ENCODE measurements at regions not wholly inside any gene's neighbourhood (a gene's known extent, or its start where the extent isn't known, plus 50 kb on each side); places are given as distances from the start of the nearest gene placed in this dataset.

- TF ChIP-seq CTCF (IDR thresholded peaks at IDR 0.05) = no peak
- TF ChIP-seq USF1 (IDR thresholded peaks at IDR 0.05; ENCODE audit: borderline replicate concordance, low read depth) = no peak
- no peak for TF ChIP-seq FOXJ3 (CRISPR knock-in tag; IDR thresholded peaks at IDR 0.05)
- no peak for TF ChIP-seq EZH2phosphoT487 (IDR thresholded peaks at IDR 0.05; ENCODE audit: borderline replicate concordance, low read depth)
- no peak for TF ChIP-seq EP300 (IDR thresholded peaks at IDR 0.05; ENCODE audit: borderline replicate concordance in 1 of 2, low read depth in 1 of 2, low read length in 1 of 2)
- no peak for TF ChIP-seq RAD21 (IDR thresholded peaks at IDR 0.05; ENCODE audit: low read length)
- no peak for TF ChIP-seq USF2 (IDR thresholded peaks at IDR 0.05; ENCODE audit: borderline replicate concordance, low read depth, low read length)
- TF ChIP-seq SMC3 (IDR thresholded peaks at IDR 0.05; ENCODE audit: low read depth, low read length) = no peak
- no peak for TF ChIP-seq SIN3A (IDR thresholded peaks at IDR 0.05; ENCODE audit: borderline replicate concordance, low read depth, low read length)
- TF ChIP-seq FOXM1 (IDR thresholded peaks at IDR 0.05; ENCODE audit: low read depth) = no peak
- no peak for TF ChIP-seq NRF1 (IDR thresholded peaks at IDR 0.05; ENCODE audit: low read depth, low read length)
- TF ChIP-seq ZBTB33 (IDR thresholded peaks at IDR 0.05; ENCODE audit: borderline replicate concordance, low read depth) = no peak
- no peak for TF ChIP-seq PBX3 (IDR thresholded peaks at IDR 0.05)
These were observed 124.1 kb upstream of the TCF21 start for GRCh38 chr6:133764754-133765208.
